ENCODE measurements at regions not wholly inside any gene's neighbourhood (a gene's known extent, or its start where the extent isn't known, plus 50 kb on each side); places are given as distances from the start of the nearest gene placed in this dataset.
"Not testable (repeated sequence)": the region's sequence is repeated elsewhere in the genome, so short reads cannot be mapped to it uniquely, and the experiment has no call there.

- TF ChIP-seq CTCF (IDR thresholded peaks at IDR 0.05); EZH2 (IDR thresholded peaks at IDR 0.05; ENCODE audit: borderline replicate concordance, insufficient read depth, low read depth, low read length, poor library complexity, severe bottlenecking): not testable (repeated sequence)
Measured at GRCh38 chr4:30124621-30125020, 595.5 kb upstream of the PCDH7 start.

Measured in B cell (primary cell).